Panc1 (cell line): ENCODE measurements at regions not wholly inside any gene's neighbourhood (a gene's known extent, or its start where the extent isn't known, plus 50 kb on each side); places are given as distances from the start of the nearest gene placed in this dataset.

Experiments used
- ATAC-seq: fragments of 200-7000 bp; cut with Tn5 transposase; 2 replicates; pipeline ENCODE4 v1.9.1; 2020; ENCODE audit warnings: mild to moderate bottlenecking, moderate library complexity
- BruUV-seq: library from RNA; stranded (reverse); fragments of 400-500 nt; replicated peaks from 2 replicates; lab custom pipeline; 2021; lab: Mats Ljungman, UMichigan
- CTCF ChIA-PET: fragments of 300-600 bp; sonication (Branson Sonifier 250); formaldehyde crosslinking; loops from one replicate; lab custom pipeline; 2022; ENCODE audit warnings: antibody characterized with exemption; lab: Charles Lee
- POLR2A ChIA-PET: fragments of 300-600 bp; sonication (Branson Sonifier 250); formaldehyde crosslinking; loops from one replicate; lab custom pipeline; 2022; ENCODE audit warnings: antibody characterized with exemption; lab: Charles Lee
- DNase-seq: peaks from one replicate; pipeline ENCODE4 v3.0.0-alpha.2; 2010; ENCODE audit warnings: low read depth, low spot score
- H3K27ac ChIP-seq: 2 replicates; pipeline ENCODE4 v1.5.1; 2011; ENCODE audit warnings: mild to moderate bottlenecking, low read length, inconsistent platforms
- H3K27me3 ChIP-seq: fragments of 200-500 bp; sonication (Bioruptor generic); 2 replicates; pipeline ENCODE4 v1.6.0; 2014; ENCODE audit warnings: low read length, inconsistent platforms; ENCODE audit not compliant: control insufficient read depth, insufficient read depth
- H3K36me3 ChIP-seq: fragments of 200-500 bp; sonication (Bioruptor generic); 2 replicates; pipeline ENCODE4 v1.5.1; 2014; ENCODE audit warnings: inconsistent platforms, mild to moderate bottlenecking, low read length, moderate library complexity; ENCODE audit not compliant: control insufficient read depth, insufficient read depth
- H3K4me1 ChIP-seq: 2 replicates; pipeline ENCODE4 v1.5.1; 2011; ENCODE audit warnings: inconsistent platforms, mild to moderate bottlenecking, low read length, moderate library complexity; ENCODE audit not compliant: control insufficient read depth, insufficient read depth
- H3K4me3 ChIP-seq, 2 experiments: 2 replicates each; pipeline ENCODE4 v1.5.1; 2011 to 2012; ENCODE audit warnings: low read depth in 2 of 2, low read length in 2 of 2, mild to moderate bottlenecking in 2 of 2, inconsistent platforms in 1 of 2, moderate library complexity in 1 of 2
- H3K9me3 ChIP-seq: fragments of 200-500 bp; sonication (Bioruptor generic); 2 replicates; pipeline ENCODE4 v1.5.1; 2014; ENCODE audit warnings: low read depth, mild to moderate bottlenecking, inconsistent platforms, low read length, moderate library complexity; ENCODE audit not compliant: control insufficient read depth, insufficient read depth
- CTCF ChIP-seq: fragments of 450-650 bp; IDR thresholded peaks from 2 replicates; pipeline ENCODE4 v1.5.1; 2017; ENCODE audit warnings: mild to moderate bottlenecking
- POLR2AphosphoS5 ChIP-seq: IDR thresholded peaks from 2 replicates; pipeline ENCODE4 v1.6.1; 2012; ENCODE audit warnings: mild to moderate bottlenecking, low read depth, low read length, moderate library complexity
- REST ChIP-seq, 2 experiments: IDR thresholded peaks; 2 replicates each; pipeline ENCODE4 v1.6.1; 2011 to 2012; ENCODE audit warnings: low read depth in 2 of 2, control low read depth in 1 of 2, low read length in 1 of 2, mild to moderate bottlenecking in 1 of 2, moderate library complexity in 1 of 2; ENCODE audit not compliant: insufficient read depth in 1 of 2
- SIN3A ChIP-seq: IDR thresholded peaks from 2 replicates; pipeline ENCODE4 v1.6.1; 2012; ENCODE audit warnings: low read depth, mild to moderate bottlenecking, low read length, moderate library complexity, borderline replicate concordance; ENCODE audit not compliant: insufficient read depth
- TCF7L2 ChIP-seq: IDR thresholded peaks from 2 replicates; pipeline ENCODE4 v1.6.1; 2011; ENCODE audit warnings: mild to moderate bottlenecking, low read depth, low read length, inconsistent platforms
- in situ Hi-C: cut with HindIII; loops from 2 replicates; pipeline ENCODE4 v1.10.0; 2016; ENCODE audit warnings: low sequenced_read_pairs, low pct_unique_long_range_greater_than_20kb
- intact Hi-C: fragments of 100-400 bp; cut with micrococcal nuclease; formaldehyde crosslinking; loops from one replicate; pipeline ENCODE4 v1.10.0; 2022; ENCODE audit not compliant: unreplicated experiment

- no TSS peak for BruUV-seq
- no peak overlapping the region for H3K4me3 ChIP-seq
- ChIA-PET CTCF (no interaction called here), POLR2A (no interaction called here)
- TF ChIP-seq POLR2AphosphoS5 (no peak), REST (IDR thresholded peaks at IDR 0.05; ENCODE audit: insufficient read depth in 1 of 2, low read depth in 2 of 2, low read length in 1 of 2) (no peak), TCF7L2 (no peak), SIN3A (no peak), CTCF (no peak)
- no peaks in the 10 kb centered on the region for H3K9me3 ChIP-seq
- no peaks in the 10 kb centered on the region for H3K4me1 ChIP-seq
- ATAC-seq, result no peak
- H3K36me3 ChIP-seq, result no peaks in the 10 kb centered on the region
- intact Hi-C loops (no loop called here), in situ Hi-C loops (no loop called here)
- H3K27ac ChIP-seq, result no peak overlapping the region
- DNase-seq, result no peak
- H3K27me3 ChIP-seq, result no peaks in the 10 kb centered on the region; the same call in 1 of the 2 replicates
These were observed 355.7 kb downstream of the MID1IP1 start for GRCh38 chrX:39157006-39157405.

GRCh38 chrX:39157796-39158195 lies 356.5 kb downstream of the MID1IP1 start:
- no TSS peak for BruUV-seq
- no peak for TF ChIP-seq TCF7L2
- no peak for TF ChIP-seq REST (IDR thresholded peaks at IDR 0.05; ENCODE audit: insufficient read depth in 1 of 2, low read depth in 2 of 2, low read length in 1 of 2)
- no peak for TF ChIP-seq POLR2AphosphoS5
- no peak for TF ChIP-seq SIN3A
- TF ChIP-seq CTCF, result no peak
- Histone ChIP-seq H3K36me3 (no peaks in the 10 kb centered on the region), H3K4me3 (no peak overlapping the region), H3K27me3 (no peaks in the 10 kb centered on the region; the same call in 1 of the 2 replicates), H3K4me1 (no peaks in the 10 kb centered on the region), H3K27ac (no peak overlapping the region), H3K9me3 (no peaks in the 10 kb centered on the region)
- intact Hi-C loops (no loop called here), in situ Hi-C loops (no loop called here)
- ATAC-seq (no peak), DNase-seq (no peak)
- CTCF ChIA-PET, result no interaction called here
- POLR2A ChIA-PET, result no interaction called here
